Thyroid gland (tissue), 4 donors: ENCODE measurements at regions not wholly inside any gene's neighbourhood (a gene's known extent, or its start where the extent isn't known, plus 50 kb on each side); places are given as distances from the start of the nearest gene placed in this dataset.
"Not testable (repeated sequence)": the region's sequence is repeated elsewhere in the genome, so short reads cannot be mapped to it uniquely, and the experiment has no call there.

Source experiments
- POLR2A ChIP-seq, 2 donors: fragments of 450-650 bp; IDR thresholded peaks; one replicate each; pipeline ENCODE4 v1.6.1; 2017; ENCODE audit warnings: antibody characterized with exemption in 2 of 2, mild to moderate bottlenecking in 2 of 2, moderate library complexity in 1 of 2
- TF ChIP-seq, protein P1 (sequence below), 6 experiments: fragments of 200-600 bp in 3 of 6; fragments of 450-650 bp in 3 of 6; sonication (generic) in 3 of 6; IDR thresholded peaks; one replicate each; pipeline ENCODE4 v1.5.1; 2016 to 2019; ENCODE audit warnings: antibody characterized with exemption in 6 of 6, mild to moderate bottlenecking in 2 of 6, inconsistent platforms in 1 of 6, moderate library complexity in 1 of 6

DNA sequence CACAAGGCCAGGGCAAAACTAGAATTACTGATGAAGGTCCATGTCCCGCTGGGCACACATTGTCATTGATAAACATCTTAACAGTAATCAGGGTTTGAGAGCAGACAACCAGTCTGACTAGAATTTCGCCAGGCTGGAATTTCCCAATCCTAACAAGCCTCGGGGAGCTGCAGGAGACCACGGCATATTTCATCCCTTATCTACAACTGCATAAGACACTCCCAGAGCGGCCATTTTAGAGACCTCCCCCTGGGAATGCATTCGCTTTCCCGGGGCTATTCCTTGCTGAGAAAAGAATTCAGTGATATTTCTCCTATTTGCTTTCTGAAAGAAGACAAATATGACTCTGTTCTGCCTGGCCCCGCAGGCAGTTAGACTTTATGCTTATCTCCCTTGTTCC, 611.3 kb upstream of the FAM98A start:
- TF ChIP-seq, protein P1, sequence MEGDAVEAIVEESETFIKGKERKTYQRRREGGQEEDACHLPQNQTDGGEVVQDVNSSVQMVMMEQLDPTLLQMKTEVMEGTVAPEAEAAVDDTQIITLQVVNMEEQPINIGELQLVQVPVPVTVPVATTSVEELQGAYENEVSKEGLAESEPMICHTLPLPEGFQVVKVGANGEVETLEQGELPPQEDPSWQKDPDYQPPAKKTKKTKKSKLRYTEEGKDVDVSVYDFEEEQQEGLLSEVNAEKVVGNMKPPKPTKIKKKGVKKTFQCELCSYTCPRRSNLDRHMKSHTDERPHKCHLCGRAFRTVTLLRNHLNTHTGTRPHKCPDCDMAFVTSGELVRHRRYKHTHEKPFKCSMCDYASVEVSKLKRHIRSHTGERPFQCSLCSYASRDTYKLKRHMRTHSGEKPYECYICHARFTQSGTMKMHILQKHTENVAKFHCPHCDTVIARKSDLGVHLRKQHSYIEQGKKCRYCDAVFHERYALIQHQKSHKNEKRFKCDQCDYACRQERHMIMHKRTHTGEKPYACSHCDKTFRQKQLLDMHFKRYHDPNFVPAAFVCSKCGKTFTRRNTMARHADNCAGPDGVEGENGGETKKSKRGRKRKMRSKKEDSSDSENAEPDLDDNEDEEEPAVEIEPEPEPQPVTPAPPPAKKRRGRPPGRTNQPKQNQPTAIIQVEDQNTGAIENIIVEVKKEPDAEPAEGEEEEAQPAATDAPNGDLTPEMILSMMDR (IDR thresholded peaks at IDR 0.05), result not testable (repeated sequence)
- not testable (repeated sequence) for TF ChIP-seq POLR2A (IDR thresholded peaks at IDR 0.05)
